C1 segment of cervical spinal cord (tissue), 14 donors: ENCODE measurements at regions not wholly inside any gene's neighbourhood (a gene's known extent, or its start where the extent isn't known, plus 50 kb on each side); places are given as distances from the start of the nearest gene placed in this dataset.

Source experiments
- DNase-seq, 14 donors: peaks; one replicate each; lab custom pipeline; 2025; lab: John Stamatoyannopoulos, UW

GRCh38 chr4:44098973-44099372 lies 349.6 kb downstream of the KCTD8 start:
- no peak for DNase-seq

GRCh38 chr4:44100456-44100855 lies 348.2 kb downstream of the KCTD8 start:
- no peak for DNase-seq

GRCh38 chr4:44118971-44119680 lies 329.5 kb downstream of the KCTD8 start:
- no peak for DNase-seq

- no peak for DNase-seq
Observed at GRCh38 chr4:44120646-44121045, 328.0 kb downstream of the KCTD8 start.

- no peak for DNase-seq
Observed at GRCh38 chr4:44121210-44121609, 327.4 kb downstream of the KCTD8 start.
